ENCODE measurements at regions not wholly inside any gene's neighbourhood (a gene's known extent, or its start where the extent isn't known, plus 50 kb on each side); places are given as distances from the start of the nearest gene placed in this dataset.

- DNase-seq (ENCODE audit: low read depth) = no peak
Observed at GRCh38 chr11:112822478-112823274, 138.5 kb upstream of the NCAM1 start.

- DNase-seq (ENCODE audit: low read depth) = no peak
Observed at GRCh38 chr11:112826026-112826425, 135.2 kb upstream of the NCAM1 start.

GRCh38 chr11:112826788-112827187 is 134.4 kb upstream of the NCAM1 start:
- no peak for DNase-seq (ENCODE audit: low read depth)

- no peak for DNase-seq (ENCODE audit: low read depth)
Observed at GRCh38 chr11:112828421-112828820, 132.8 kb upstream of the NCAM1 start.

GRCh38 chr11:112829971-112830654 is 131.1 kb upstream of the NCAM1 start:
- no peak for DNase-seq (ENCODE audit: low read depth)

GRCh38 chr11:112831041-112831440 is 130.2 kb upstream of the NCAM1 start:
- no peak for DNase-seq (ENCODE audit: low read depth)

GRCh38 chr11:112831969-112832766 is 129.1 kb upstream of the NCAM1 start:
- no peak for DNase-seq (ENCODE audit: low read depth)

GRCh38 chr11:112834277-112834755 is 126.9 kb upstream of the NCAM1 start:
- no peak for DNase-seq (ENCODE audit: low read depth)

GRCh38 chr11:112835591-112836255 is 125.5 kb upstream of the NCAM1 start:
- no peak for DNase-seq (ENCODE audit: low read depth)

GRCh38 chr11:112836256-112836602 is 125.0 kb upstream of the NCAM1 start:
- no peak for DNase-seq (ENCODE audit: low read depth)

GRCh38 chr11:112837162-112837826 is 123.9 kb upstream of the NCAM1 start:
- DNase-seq (ENCODE audit: low read depth) = no peak

GRCh38 chr11:112839051-112839450 is 122.2 kb upstream of the NCAM1 start:
- DNase-seq (ENCODE audit: low read depth) = no peak

GRCh38 chr11:112841729-112842128 is 119.5 kb upstream of the NCAM1 start:
- DNase-seq (ENCODE audit: low read depth) = no peak

GRCh38 chr11:112842151-112842550 is 119.1 kb upstream of the NCAM1 start:
- no peak for DNase-seq (ENCODE audit: low read depth)

- no peak for DNase-seq (ENCODE audit: low read depth)
Observed at GRCh38 chr11:112844517-112844916, 116.7 kb upstream of the NCAM1 start.

GRCh38 chr11:112847568-112847967 is 113.7 kb upstream of the NCAM1 start:
- DNase-seq (ENCODE audit: low read depth) = no peak

- DNase-seq (ENCODE audit: low read depth) = peak; percentile 67
Observed at GRCh38 chr11:112852143-112852866, 108.9 kb upstream of the NCAM1 start.

GRCh38 chr11:112856133-112856532 is 105.1 kb upstream of the NCAM1 start:
- no peak for DNase-seq (ENCODE audit: low read depth)

- DNase-seq (ENCODE audit: low read depth) = no peak
Observed at GRCh38 chr11:112856591-112856990, 104.6 kb upstream of the NCAM1 start.

- DNase-seq (ENCODE audit: low read depth) = no peak
Observed at GRCh38 chr11:112858289-112859023, 102.8 kb upstream of the NCAM1 start.

All from stromal cell of bone marrow (primary cell).